Upper lobe of left lung (tissue), 6 donors: ENCODE measurements at regions not wholly inside any gene's neighbourhood (a gene's known extent, or its start where the extent isn't known, plus 50 kb on each side); places are given as distances from the start of the nearest gene placed in this dataset.

Source experiments
- ATAC-seq, 2 donors: fragments of 200-7000 bp; cut with Tn5 transposase; one replicate each; pipeline ENCODE4 v1.9.1; 2022; ENCODE audit warnings: mild to moderate bottlenecking in 2 of 2, moderate library complexity in 2 of 2; ENCODE audit not compliant: low FRiP score in 2 of 2
- DNase-seq, 2 donors: peaks; one replicate each; pipeline ENCODE4 v3.0.0-alpha.2; 2019 to 2020
- H3K27ac ChIP-seq, 4 donors: fragments of 200-600 bp; sonication (generic); one replicate each; pipeline ENCODE4 v1.5.1; 2016 to 2019
- H3K27me3 ChIP-seq, 4 donors: fragments of 200-600 bp; sonication (generic); one replicate each; pipeline ENCODE4 v1.5.1; 2017 to 2019
- H3K36me3 ChIP-seq, 4 donors: fragments of 200-600 bp; sonication (generic); one replicate each; pipeline ENCODE4 v1.5.1; 2016 to 2019
- H3K4me1 ChIP-seq, 4 donors: fragments of 200-600 bp; sonication (generic); one replicate each; pipeline ENCODE4 v1.5.1; 2018 to 2019
- H3K4me3 ChIP-seq, 4 donors: fragments of 200-600 bp; sonication (generic); one replicate each; pipeline ENCODE4 v1.5.1; 2017 to 2019; ENCODE audit warnings: mild to moderate bottlenecking in 2 of 4, moderate library complexity in 1 of 4
- H3K9me3 ChIP-seq, 4 donors: fragments of 200-600 bp; sonication (generic); one replicate each; pipeline ENCODE4 v1.5.1; 2018 to 2019
- CTCF ChIP-seq, 6 experiments: fragments of 450-650 bp in 4 of 6; fragments of 200-600 bp in 2 of 6; sonication (generic) in 2 of 6; IDR thresholded peaks; one replicate each; pipeline ENCODE4 v1.5.1; 2016 to 2019; ENCODE audit warnings: antibody characterized with exemption in 6 of 6
- EP300 ChIP-seq, 4 donors: sonication (generic); formaldehyde crosslinking; IDR thresholded peaks; one replicate each; pipeline ENCODE4 v1.5.1; 2017; ENCODE audit warnings: antibody characterized with exemption in 4 of 4, control low read depth in 2 of 4
- POLR2A ChIP-seq, 4 donors: fragments of 450-650 bp; IDR thresholded peaks; one replicate each; pipeline ENCODE4 v1.5.1; 2016 to 2017; ENCODE audit warnings: antibody characterized with exemption in 4 of 4, mild to moderate bottlenecking in 2 of 4
- POLR2AphosphoS5 ChIP-seq, 2 donors: sonication (generic); formaldehyde crosslinking; IDR thresholded peaks; one replicate each; pipeline ENCODE4 v1.5.1; 2017; ENCODE audit warnings: antibody characterized with exemption in 2 of 2
- WGBS, 2 donors: methylation state at CpG; one replicate each; pipeline ENCODE4 v1.1.5; 2017 to 2018; 5-methylcytosine and 5-hydroxymethylcytosine counted together
- donor health status: DM: no; HTN: no; CAD: no; lungs with moderate emphysema.
- donor health status: DM: no; HTN: yes; CAD: no; lungs with severe emphysema.

- Histone ChIP-seq H3K27ac (no peak overlapping the region), H3K27me3 (no peaks in the 10 kb centered on the region), H3K4me1 (no peaks in the 10 kb centered on the region), H3K4me3 (no peak overlapping the region), H3K9me3 (peaks cover 0 to 7% (median 4%) of the 10 kb centered on the region in 4 donors), H3K36me3 (no peaks in the 10 kb centered on the region)
- TF ChIP-seq CTCF (IDR thresholded peaks at IDR 0.05) (no peak), POLR2A (IDR thresholded peaks at IDR 0.05) (no peak), EP300 (IDR thresholded peaks at IDR 0.05) (no peak), POLR2AphosphoS5 (IDR thresholded peaks at IDR 0.05) (no peak)
- DNase-seq (no peak), ATAC-seq (no peak)
These were observed 134.4 kb downstream of the BMS1 start for GRCh38 chr10:42916974-42917373.

GRCh38 chr10:42917821-42918220, 135.2 kb downstream of the BMS1 start:
- TF ChIP-seq CTCF (IDR thresholded peaks at IDR 0.05) (no peak), POLR2AphosphoS5 (IDR thresholded peaks at IDR 0.05) (no peak), POLR2A (IDR thresholded peaks at IDR 0.05) (no peak), EP300 (IDR thresholded peaks at IDR 0.05) (no peak)
- Histone ChIP-seq H3K27me3 (no peaks in the 10 kb centered on the region), H3K4me3 (no peak overlapping the region), H3K36me3 (no peaks in the 10 kb centered on the region), H3K9me3 (peaks cover 0 to 11% (median 4%) of the 10 kb centered on the region in 4 donors), H3K4me1 (no peaks in the 10 kb centered on the region), H3K27ac (no peak overlapping the region)
- DNase-seq (no peak), ATAC-seq (no peak)
- WGBS, 2 donors = 23 to 25% methylated on average over 2 of the region's 2 CpGs

- no peak overlapping the region for H3K4me3 ChIP-seq
- ATAC-seq (no peak), DNase-seq (no peak)
- 84 to 94% methylated on average over 2 of the region's 2 CpGs for WGBS, 2 donors
- TF ChIP-seq POLR2AphosphoS5 (IDR thresholded peaks at IDR 0.05) = no peak
- TF ChIP-seq POLR2A (IDR thresholded peaks at IDR 0.05) = no peak
- no peak for TF ChIP-seq CTCF (IDR thresholded peaks at IDR 0.05)
- no peak for TF ChIP-seq EP300 (IDR thresholded peaks at IDR 0.05)
- H3K27ac ChIP-seq = no peak overlapping the region
- H3K9me3 ChIP-seq = peaks cover 0 to 8% (median 2%) of the 10 kb centered on the region in 4 donors
- H3K27me3 ChIP-seq = no peaks in the 10 kb centered on the region
- no peaks in the 10 kb centered on the region for H3K36me3 ChIP-seq
- H3K4me1 ChIP-seq = no peaks in the 10 kb centered on the region
These were observed 139.4 kb downstream of the BMS1 start for GRCh38 chr10:42921951-42922350.

- H3K9me3 ChIP-seq = peaks cover 0 to 8% (median 2%) of the 10 kb centered on the region in 4 donors
- H3K36me3 ChIP-seq = no peaks in the 10 kb centered on the region
- no peak for ATAC-seq
- WGBS, 2 donors = 67 to 75% methylated on average over 5 of the region's 5 CpGs
- DNase-seq = no peak
- no peaks in the 10 kb centered on the region for H3K27me3 ChIP-seq
- no peak for TF ChIP-seq EP300 (IDR thresholded peaks at IDR 0.05)
- no peak for TF ChIP-seq POLR2A (IDR thresholded peaks at IDR 0.05)
- TF ChIP-seq POLR2AphosphoS5 (IDR thresholded peaks at IDR 0.05) = no peak
- TF ChIP-seq CTCF (IDR thresholded peaks at IDR 0.05) = no peak
- no peak overlapping the region for H3K27ac ChIP-seq
- no peaks in the 10 kb centered on the region for H3K4me1 ChIP-seq
- no peak overlapping the region for H3K4me3 ChIP-seq
These were observed 141.9 kb downstream of the BMS1 start for GRCh38 chr10:42924484-42924883.

GRCh38 chr10:42926843-42927242, 144.2 kb downstream of the BMS1 start:
- ATAC-seq = peak in 1 of 2 donors; percentile 23
- no peaks in the 10 kb centered on the region for H3K36me3 ChIP-seq
- no peak overlapping the region for H3K4me3 ChIP-seq
- no peaks in the 10 kb centered on the region for H3K4me1 ChIP-seq
- WGBS, 2 donors = 37 to 44% methylated on average over 1 to 6 of the region's 6 CpGs
- TF ChIP-seq CTCF (IDR thresholded peaks at IDR 0.05) (no peak), EP300 (IDR thresholded peaks at IDR 0.05) (no peak), POLR2A (IDR thresholded peaks at IDR 0.05) (no peak), POLR2AphosphoS5 (IDR thresholded peaks at IDR 0.05) (no peak)
- no peak for DNase-seq
- H3K27me3 ChIP-seq = no peaks in the 10 kb centered on the region
- peaks cover 0 to 6% (median 0%) of the 10 kb centered on the region in 4 donors for H3K9me3 ChIP-seq
- H3K27ac ChIP-seq = no peak overlapping the region
